ENCODE measurements at regions not wholly inside any gene's neighbourhood (a gene's known extent, or its start where the extent isn't known, plus 50 kb on each side); places are given as distances from the start of the nearest gene placed in this dataset.

GRCh38 chr4:166493924-166494345, 620.9 kb downstream of the TLL1 start:
- Histone ChIP-seq H3K4me1 (ENCODE audit: control insufficient read depth in 1 of 2, insufficient read depth in 2 of 2, low read length in 2 of 2) (no peaks in the 10 kb centered on the region), H3K79me2 (ENCODE audit: insufficient read depth, low read length) (no peaks in the 10 kb centered on the region), H3K9ac (ENCODE audit: low read length) (no peak overlapping the region), H3K36me3 (ENCODE audit: control insufficient read depth in 1 of 2, insufficient read depth in 2 of 2, low read length in 2 of 2) (no peaks in the 10 kb centered on the region), H3K4me2 (ENCODE audit: low read length) (no peak overlapping the region), H2AFZ (ENCODE audit: low read depth, low read length, poor library complexity, severe bottlenecking) (no peak overlapping the region), H3K27ac (ENCODE audit: low read depth, low read length) (no peak overlapping the region), H3K9me2 (ENCODE audit: insufficient read depth) (no peaks in the 10 kb centered on the region), H3K9me3 (ENCODE audit: control insufficient read depth in 1 of 2, insufficient read depth in 1 of 2, low read depth in 1 of 2, low read length in 2 of 2) (no peaks in the 10 kb centered on the region), H3K4me3 (replicated peaks in 1 of 2; ENCODE audit: low read depth in 1 of 2, low read length in 2 of 2) (no peak overlapping the region), H3K27me3 (ENCODE audit: insufficient read depth, low read length) (no peaks in the 10 kb centered on the region), H4K20me1 (ENCODE audit: insufficient read depth) (no peaks in the 10 kb centered on the region)
- DNase-seq (ENCODE audit: low read depth, low spot score) (no peak), ATAC-seq (no peak)
- ChIA-PET POLR2A (no interaction called here), CTCF (no interaction called here), RAD21 (ENCODE audit: low non-redundant PET in 1 of 2, low total read pairs in 2 of 2, uncharacterized antibody in 2 of 2, unreplicated experiment in 2 of 2) (no interaction called here)
- intact Hi-C loops (cut with micrococcal nuclease), result loop anchor here (5.0 kb wide), 1 partner anchor 42 kb away; no protein-coding TSS in a partner anchor
- TF ChIP-seq, protein P1, sequence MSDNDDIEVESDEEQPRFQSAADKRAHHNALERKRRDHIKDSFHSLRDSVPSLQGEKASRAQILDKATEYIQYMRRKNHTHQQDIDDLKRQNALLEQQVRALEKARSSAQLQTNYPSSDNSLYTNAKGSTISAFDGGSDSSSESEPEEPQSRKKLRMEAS (IDR thresholded peaks at IDR 0.05), result no peak
- no peak for TF ChIP-seq ELF1 (IDR thresholded peaks at IDR 0.05; ENCODE audit: borderline replicate concordance, low read depth)
- BruUV-seq (replicated peaks), result no TSS peak

DNA sequence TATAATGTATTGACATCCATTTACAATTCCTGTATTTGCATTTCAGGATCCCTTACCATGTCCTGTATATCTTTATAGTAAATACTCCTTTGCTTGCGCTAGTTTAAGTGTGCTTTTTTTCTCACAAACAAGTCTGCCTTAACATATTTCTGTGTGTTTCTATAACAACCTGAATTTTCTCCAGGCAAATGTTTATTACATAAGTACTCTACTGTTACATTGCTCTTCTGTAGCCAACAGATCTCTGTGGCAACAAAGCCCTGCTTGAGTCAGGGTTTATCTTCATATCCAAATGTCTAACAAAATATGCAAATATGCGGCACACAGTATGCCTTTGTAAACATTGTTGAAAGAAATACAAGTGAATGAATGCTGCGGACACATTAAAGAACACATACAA, 625.5 kb downstream of the TLL1 start:
- Histone ChIP-seq H3K27ac (ENCODE audit: low read depth, low read length) (no peak overlapping the region), H3K4me2 (ENCODE audit: low read length) (no peak overlapping the region), H2AFZ (ENCODE audit: low read depth, low read length, poor library complexity, severe bottlenecking) (no peak overlapping the region), H3K4me3 (replicated peaks in 1 of 2; ENCODE audit: low read depth in 1 of 2, low read length in 2 of 2) (no peak overlapping the region), H3K27me3 (ENCODE audit: insufficient read depth, low read length) (no peaks in the 10 kb centered on the region), H4K20me1 (ENCODE audit: insufficient read depth) (no peaks in the 10 kb centered on the region), H3K9ac (ENCODE audit: low read length) (no peak overlapping the region), H3K4me1 (ENCODE audit: control insufficient read depth in 1 of 2, insufficient read depth in 2 of 2, low read length in 2 of 2) (0 out of 4 replicates have a peak, but pooled peaks cover 0 to 3% of the 10 kb centered on the region in 2 experiments), H3K9me2 (ENCODE audit: insufficient read depth) (no peaks in the 10 kb centered on the region), H3K9me3 (ENCODE audit: control insufficient read depth in 1 of 2, insufficient read depth in 1 of 2, low read depth in 1 of 2, low read length in 2 of 2) (no peaks in the 10 kb centered on the region), H3K79me2 (ENCODE audit: insufficient read depth, low read length) (no peaks in the 10 kb centered on the region), H3K36me3 (ENCODE audit: control insufficient read depth in 1 of 2, insufficient read depth in 2 of 2, low read length in 2 of 2) (no peaks in the 10 kb centered on the region)
- RAD21 ChIA-PET (ENCODE audit: low non-redundant PET in 1 of 2, low total read pairs in 2 of 2, uncharacterized antibody in 2 of 2, unreplicated experiment in 2 of 2), result no interaction called here
- BruUV-seq (replicated peaks), result no TSS peak
- TF ChIP-seq SIN3A (IDR thresholded peaks at IDR 0.05; ENCODE audit: low read depth) (no peak), CTCF (IDR thresholded peaks at IDR 0.05 in 2 of 3, conservative IDR thresholded peaks at IDR 0.05 in 1 of 3; ENCODE audit: borderline replicate concordance in 1 of 3, insufficient read depth in 1 of 3, low read depth in 2 of 3, low read length in 2 of 3) (no peak), RAD21 (IDR thresholded peaks at IDR 0.05; ENCODE audit: low read depth) (no peak), ATF3 (IDR thresholded peaks at IDR 0.05) (no peak), ZNF274 (IDR thresholded peaks at IDR 0.05; ENCODE audit: low read depth, low read length) (no peak)
- TF ChIP-seq, protein P2, sequence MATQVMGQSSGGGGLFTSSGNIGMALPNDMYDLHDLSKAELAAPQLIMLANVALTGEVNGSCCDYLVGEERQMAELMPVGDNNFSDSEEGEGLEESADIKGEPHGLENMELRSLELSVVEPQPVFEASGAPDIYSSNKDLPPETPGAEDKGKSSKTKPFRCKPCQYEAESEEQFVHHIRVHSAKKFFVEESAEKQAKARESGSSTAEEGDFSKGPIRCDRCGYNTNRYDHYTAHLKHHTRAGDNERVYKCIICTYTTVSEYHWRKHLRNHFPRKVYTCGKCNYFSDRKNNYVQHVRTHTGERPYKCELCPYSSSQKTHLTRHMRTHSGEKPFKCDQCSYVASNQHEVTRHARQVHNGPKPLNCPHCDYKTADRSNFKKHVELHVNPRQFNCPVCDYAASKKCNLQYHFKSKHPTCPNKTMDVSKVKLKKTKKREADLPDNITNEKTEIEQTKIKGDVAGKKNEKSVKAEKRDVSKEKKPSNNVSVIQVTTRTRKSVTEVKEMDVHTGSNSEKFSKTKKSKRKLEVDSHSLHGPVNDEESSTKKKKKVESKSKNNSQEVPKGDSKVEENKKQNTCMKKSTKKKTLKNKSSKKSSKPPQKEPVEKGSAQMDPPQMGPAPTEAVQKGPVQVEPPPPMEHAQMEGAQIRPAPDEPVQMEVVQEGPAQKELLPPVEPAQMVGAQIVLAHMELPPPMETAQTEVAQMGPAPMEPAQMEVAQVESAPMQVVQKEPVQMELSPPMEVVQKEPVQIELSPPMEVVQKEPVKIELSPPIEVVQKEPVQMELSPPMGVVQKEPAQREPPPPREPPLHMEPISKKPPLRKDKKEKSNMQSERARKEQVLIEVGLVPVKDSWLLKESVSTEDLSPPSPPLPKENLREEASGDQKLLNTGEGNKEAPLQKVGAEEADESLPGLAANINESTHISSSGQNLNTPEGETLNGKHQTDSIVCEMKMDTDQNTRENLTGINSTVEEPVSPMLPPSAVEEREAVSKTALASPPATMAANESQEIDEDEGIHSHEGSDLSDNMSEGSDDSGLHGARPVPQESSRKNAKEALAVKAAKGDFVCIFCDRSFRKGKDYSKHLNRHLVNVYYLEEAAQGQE (IDR thresholded peaks at IDR 0.05; ENCODE audit: low read depth), result no peak
- CTCF ChIA-PET, result no interaction called here
- intact Hi-C loops (cut with micrococcal nuclease), result no loop called here
- ATAC-seq, result no peak
- POLR2A ChIA-PET, result no interaction called here
- DNase-seq (ENCODE audit: low read depth, low spot score), result no peak

Data from HCT116 (cell line).